Large intestine (tissue), 3 donors: ENCODE measurements at regions not wholly inside any gene's neighbourhood (a gene's known extent, or its start where the extent isn't known, plus 50 kb on each side); places are given as distances from the start of the nearest gene placed in this dataset.

Experiments
- DNase-seq, 2 donors: peaks; one replicate each; pipeline versions ENCODE4 v3.0.0 to v3.0.0-alpha.2; 2013
- H3K27ac ChIP-seq: one replicate; pipeline ENCODE4 v1.5.1; 2013; ENCODE audit warnings: low read length
- H3K27me3 ChIP-seq: 2 replicates; pipeline ENCODE4 v1.6.1; 2013; ENCODE audit warnings: low read length; ENCODE audit not compliant: control insufficient read depth, insufficient read depth
- H3K36me3 ChIP-seq: 2 replicates; pipeline ENCODE4 v1.6.1; 2013; ENCODE audit warnings: low read length; ENCODE audit not compliant: control insufficient read depth, insufficient read depth
- H3K4me1 ChIP-seq: one replicate; pipeline ENCODE4 v1.6.1; 2013; ENCODE audit warnings: low read length; ENCODE audit not compliant: control insufficient read depth, insufficient read depth
- H3K4me3 ChIP-seq: one replicate; pipeline ENCODE4 v1.5.1; 2013; ENCODE audit warnings: low read length
- H3K9me3 ChIP-seq: one replicate; pipeline ENCODE4 v1.6.1; 2013; ENCODE audit warnings: mild to moderate bottlenecking, low read depth, low read length, moderate library complexity; ENCODE audit not compliant: control insufficient read depth
- WGBS: methylation state at CpG from one replicate; pipeline ENCODE4 v1.1.5; 2013; ENCODE audit warnings: low lambda C conversion rate; ENCODE audit not compliant: insufficient coverage; 5-methylcytosine and 5-hydroxymethylcytosine counted together

DNA sequence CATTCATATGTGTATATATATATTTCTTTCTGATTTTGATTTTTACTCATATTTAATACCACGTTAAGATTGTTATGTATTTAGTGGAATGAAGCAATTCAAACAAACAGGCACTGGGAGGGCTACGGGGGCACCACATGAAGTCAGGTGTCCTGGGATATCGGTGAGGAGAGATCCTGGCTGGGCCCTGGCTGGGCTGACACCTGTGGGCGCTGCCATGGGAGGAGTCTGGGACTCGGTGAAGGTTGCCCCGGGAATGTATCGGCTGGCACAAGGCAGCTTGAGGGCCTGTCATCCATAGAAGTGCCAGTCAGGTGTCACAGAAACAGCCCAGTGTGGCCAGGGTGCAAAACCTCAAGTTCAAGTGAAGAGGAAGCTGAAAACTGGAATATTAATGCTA, 766.9 kb upstream of the ARPP21 start:
- H3K4me1 ChIP-seq, result peaks cover 4% of the 10 kb centered on the region
- no peak for DNase-seq
- no peaks in the 10 kb centered on the region for H3K27me3 ChIP-seq
- no peak overlapping the region for H3K27ac ChIP-seq
- WGBS, result no CpG with 5 or more reads among the region's 7 CpGs
- H3K36me3 ChIP-seq, result no peaks in the 10 kb centered on the region
- no peak overlapping the region for H3K4me3 ChIP-seq
- H3K9me3 ChIP-seq, result no peaks in the 10 kb centered on the region

GRCh38 chr3:34876997-34877396, 762.3 kb upstream of the ARPP21 start:
- no peaks in the 10 kb centered on the region for H3K36me3 ChIP-seq
- no peak for DNase-seq
- H3K9me3 ChIP-seq, result no peaks in the 10 kb centered on the region
- H3K27ac ChIP-seq, result no peak overlapping the region
- no peak overlapping the region for H3K4me3 ChIP-seq
- H3K4me1 ChIP-seq, result peaks cover 6% of the 10 kb centered on the region
- no peaks in the 10 kb centered on the region for H3K27me3 ChIP-seq

DNA sequence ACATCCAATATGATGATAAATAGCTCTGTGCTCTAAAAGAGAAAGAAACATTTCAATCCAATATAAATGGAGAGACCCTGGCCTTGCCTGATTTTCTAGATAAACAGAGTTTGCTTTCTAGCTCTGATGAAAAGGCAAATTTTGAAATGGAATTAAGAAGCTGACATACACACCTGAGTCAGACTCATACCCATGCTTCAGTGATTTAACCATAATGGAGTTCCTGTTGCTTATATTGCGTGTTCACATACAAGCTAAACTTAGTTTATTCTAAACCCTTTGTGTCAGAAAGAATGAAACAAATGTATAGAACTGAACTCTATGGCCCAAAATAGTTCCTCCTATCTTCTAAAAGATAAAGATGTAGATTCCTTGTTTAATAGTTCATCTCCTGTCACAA, 760.8 kb upstream of the ARPP21 start:
- H3K4me3 ChIP-seq, result no peak overlapping the region
- no peaks in the 10 kb centered on the region for H3K27me3 ChIP-seq
- H3K36me3 ChIP-seq, result no peaks in the 10 kb centered on the region
- no CpG with 5 or more reads among the region's 1 CpG for WGBS
- DNase-seq, result no peak
- no peaks in the 10 kb centered on the region for H3K9me3 ChIP-seq
- H3K4me1 ChIP-seq, result peaks cover 6% of the 10 kb centered on the region
- no peak overlapping the region for H3K27ac ChIP-seq

GRCh38 chr3:34881026-34881425, 758.3 kb upstream of the ARPP21 start:
- Histone ChIP-seq H3K4me3 (no peak overlapping the region), H3K4me1 (peaks cover 6% of the 10 kb centered on the region), H3K27me3 (no peaks in the 10 kb centered on the region), H3K36me3 (no peaks in the 10 kb centered on the region), H3K27ac (no peak overlapping the region), H3K9me3 (no peaks in the 10 kb centered on the region)
- WGBS, result no CpG with 5 or more reads among the region's 1 CpG
- DNase-seq, result no peak

GRCh38 chr3:34882764-34883163, 756.6 kb upstream of the ARPP21 start:
- Histone ChIP-seq H3K27me3 (no peaks in the 10 kb centered on the region), H3K9me3 (no peaks in the 10 kb centered on the region), H3K4me3 (no peak overlapping the region), H3K36me3 (no peaks in the 10 kb centered on the region), H3K4me1 (no peaks in the 10 kb centered on the region), H3K27ac (no peak overlapping the region)
- 100% methylated on average over 1 of the region's 2 CpGs for WGBS
- no peak for DNase-seq

DNA sequence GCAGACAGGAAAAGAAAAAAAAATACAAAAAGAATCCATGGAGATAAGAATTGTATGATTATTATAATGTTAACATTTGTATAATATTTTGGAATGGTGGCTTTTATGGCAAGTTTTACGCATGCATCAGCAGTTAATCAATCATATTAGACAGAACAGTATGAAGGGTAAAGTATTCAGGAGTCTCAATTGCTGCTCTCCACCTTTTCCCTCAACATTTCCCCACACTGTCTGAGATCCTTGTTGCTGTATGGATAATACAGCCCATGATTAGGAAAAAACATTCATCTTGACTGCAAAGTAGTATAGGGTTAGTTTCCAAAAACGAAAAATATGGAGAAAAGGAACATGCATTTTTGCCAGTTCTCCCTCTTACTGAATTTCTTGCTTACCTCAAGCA, 755.3 kb upstream of the ARPP21 start:
- Histone ChIP-seq H3K9me3 (peaks cover 3% of the 10 kb centered on the region), H3K27me3 (no peaks in the 10 kb centered on the region), H3K4me3 (no peak overlapping the region), H3K27ac (no peak overlapping the region), H3K36me3 (no peaks in the 10 kb centered on the region), H3K4me1 (no peaks in the 10 kb centered on the region)
- DNase-seq, result no peak
- WGBS, result 100% methylated on average over 1 of the region's 2 CpGs

GRCh38 chr3:34886443-34886842, 752.9 kb upstream of the ARPP21 start:
- Histone ChIP-seq H3K27ac (no peak overlapping the region), H3K4me3 (no peak overlapping the region), H3K36me3 (no peaks in the 10 kb centered on the region), H3K4me1 (peaks cover 3% of the 10 kb centered on the region), H3K9me3 (peaks cover 3% of the 10 kb centered on the region), H3K27me3 (no peaks in the 10 kb centered on the region)
- no peak for DNase-seq
- 90% methylated on average over 2 of the region's 4 CpGs for WGBS

- Histone ChIP-seq H3K9me3 (peaks cover 3% of the 10 kb centered on the region), H3K36me3 (no peaks in the 10 kb centered on the region), H3K4me3 (no peak overlapping the region), H3K27ac (no peak overlapping the region), H3K27me3 (no peaks in the 10 kb centered on the region), H3K4me1 (peaks cover 3% of the 10 kb centered on the region)
- WGBS, result no CpG with 5 or more reads among the region's 2 CpGs
- DNase-seq, result no peak
Observed at GRCh38 chr3:34889641-34890040, 749.7 kb upstream of the ARPP21 start.

DNA sequence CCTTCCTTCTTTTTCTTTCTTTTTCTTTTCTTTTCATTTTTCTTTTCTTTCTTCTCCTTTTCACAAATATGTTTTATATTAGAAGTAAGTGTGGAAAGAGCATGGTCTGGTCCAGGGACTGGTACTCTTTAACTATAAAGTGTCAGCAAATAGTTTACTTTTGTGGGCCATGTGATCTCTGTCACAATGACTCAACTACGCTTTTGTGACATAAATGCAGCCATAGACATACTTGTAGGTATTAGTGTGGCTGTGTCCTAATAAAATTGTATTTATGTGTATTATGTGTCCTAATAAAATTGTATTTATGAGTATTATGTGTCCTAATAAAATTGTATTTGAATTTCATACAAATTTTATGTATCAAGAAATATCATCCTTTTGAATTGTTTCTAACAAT, 749.1 kb upstream of the ARPP21 start:
- H3K4me1 ChIP-seq, result peaks cover 3% of the 10 kb centered on the region
- H3K9me3 ChIP-seq, result peaks cover 3% of the 10 kb centered on the region
- DNase-seq, result no peak
- H3K4me3 ChIP-seq, result no peak overlapping the region
- no peaks in the 10 kb centered on the region for H3K36me3 ChIP-seq
- WGBS, result no CpG with 5 or more reads among the region's 1 CpG
- no peaks in the 10 kb centered on the region for H3K27me3 ChIP-seq
- no peak overlapping the region for H3K27ac ChIP-seq

GRCh38 chr3:34891941-34892340, 747.4 kb upstream of the ARPP21 start:
- DNase-seq, result no peak
- WGBS, result 90% methylated on average over 3 of the region's 3 CpGs
- peaks cover 3% of the 10 kb centered on the region for H3K9me3 ChIP-seq

DNA sequence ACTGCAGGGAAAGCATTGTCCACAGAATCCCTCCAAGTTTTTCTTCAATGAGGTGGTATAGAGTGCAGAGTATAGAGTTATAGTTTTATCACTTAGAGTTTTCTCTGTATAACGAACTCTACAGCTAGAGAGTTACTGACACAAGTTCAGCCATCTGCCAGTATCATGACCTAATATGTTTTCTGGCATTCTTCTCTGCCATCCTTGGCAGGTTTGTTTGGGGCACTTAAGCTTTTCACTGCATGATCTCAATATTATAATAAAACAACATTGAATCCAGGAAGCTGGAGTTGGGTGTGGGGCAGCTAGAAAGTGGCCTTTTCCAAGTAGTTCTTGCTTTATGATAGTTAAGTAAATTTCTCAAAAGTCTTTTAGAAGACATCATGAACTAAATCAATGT, 743.5 kb upstream of the ARPP21 start:
- no peak for DNase-seq
- no CpG with 5 or more reads among the region's 1 CpG for WGBS
- Histone ChIP-seq H3K9me3 (no peaks in the 10 kb centered on the region), H3K27me3 (no peaks in the 10 kb centered on the region), H3K4me3 (no peak overlapping the region), H3K27ac (no peak overlapping the region), H3K36me3 (no peaks in the 10 kb centered on the region), H3K4me1 (peaks cover 3% of the 10 kb centered on the region)

More at GRCh38 chr3:34891941-34892340, 747.4 kb upstream of the ARPP21 start:
- Histone ChIP-seq H3K4me3 (no peak overlapping the region), H3K27me3 (no peaks in the 10 kb centered on the region), H3K36me3 (no peaks in the 10 kb centered on the region), H3K4me1 (peaks cover 3% of the 10 kb centered on the region), H3K27ac (no peak overlapping the region)
